IMR-90 (cell line): ENCODE measurements at regions not wholly inside any gene's neighbourhood (a gene's known extent, or its start where the extent isn't known, plus 50 kb on each side); places are given as distances from the start of the nearest gene placed in this dataset.

Experiments used
- ATAC-seq: fragments of 200-7000 bp; cut with Tn5 transposase; 2 replicates; pipeline ENCODE4 v1.9.1; 2020; ENCODE audit warnings: low read depth, mild to moderate bottlenecking, moderate library complexity
- BruUV-seq: library from RNA; stranded (reverse); fragments of 400-500 nt; replicated peaks from 2 replicates; lab custom pipeline; 2021; lab: Mats Ljungman, UMichigan
- CTCF ChIA-PET: fragments of 300-600 bp; formaldehyde crosslinking; extraction: SDS; loops from one replicate; lab custom pipeline; 2021; ENCODE audit warnings: antibody characterized with exemption; lab: Yijun Ruan, JAX
- POLR2A ChIA-PET: fragments of 300-600 bp; sonication (Branson Sonifier 250); formaldehyde crosslinking; loops from one replicate; lab custom pipeline; 2022; ENCODE audit warnings: antibody characterized with exemption; ENCODE audit not compliant: unreplicated experiment; lab: Charles Lee
- DNase-seq: peaks from one replicate; pipeline ENCODE4 v3.0.0; 2013
- H2AFZ ChIP-seq: replicated peaks from 2 replicates; pipeline ENCODE3; 2013; ENCODE audit warnings: low read length, mild to moderate bottlenecking; ENCODE audit not compliant: poor library complexity
- H2AK5ac ChIP-seq: 2 replicates; pipeline ENCODE4 v1.6.1; 2013; ENCODE audit warnings: low read depth, low read length, inconsistent platforms
- H2AK9ac ChIP-seq: replicated peaks from 2 replicates; pipeline ENCODE3; 2013; ENCODE audit warnings: mild to moderate bottlenecking, low read depth, low read length, moderate library complexity; ENCODE audit not compliant: poor library complexity
- H2BK120ac ChIP-seq: 2 replicates; pipeline ENCODE4 v1.6.1; 2013; ENCODE audit warnings: low read depth, low read length, inconsistent platforms
- H2BK15ac ChIP-seq: 3 replicates; pipeline ENCODE4 v1.6.1; 2013; ENCODE audit warnings: low read depth, low read length, inconsistent platforms
- H2BK20ac ChIP-seq: 2 replicates; pipeline ENCODE4 v1.6.1; 2013; ENCODE audit warnings: low read depth, mild to moderate bottlenecking, inconsistent platforms, low read length, moderate library complexity
- H2BK5ac ChIP-seq: 2 replicates; pipeline ENCODE4 v1.6.1; 2013; ENCODE audit warnings: mild to moderate bottlenecking, low read depth, low read length, inconsistent platforms; ENCODE audit not compliant: poor library complexity, severe bottlenecking
- H3K14ac ChIP-seq: replicated peaks from 2 replicates; pipeline ENCODE4 v1.6.1; 2013; ENCODE audit warnings: low read depth, low read length, inconsistent platforms
- H3K18ac ChIP-seq: 2 replicates; pipeline ENCODE4 v1.6.1; 2013; ENCODE audit warnings: low read depth, low read length, control low read depth
- H3K23ac ChIP-seq: 2 replicates; pipeline ENCODE4 v1.6.1; 2013; ENCODE audit warnings: low read depth, low read length, inconsistent platforms
- H3K27ac ChIP-seq: 2 replicates; pipeline ENCODE4 v1.5.1; 2013; ENCODE audit warnings: mild to moderate bottlenecking, control low read depth, low read length; ENCODE audit not compliant: insufficient read depth
- H3K27me3 ChIP-seq: 2 replicates; pipeline ENCODE4 v1.6.1; 2013; ENCODE audit warnings: low read length; ENCODE audit not compliant: control insufficient read depth, insufficient read depth
- H3K36me3 ChIP-seq: 2 replicates; pipeline ENCODE4 v1.6.1; 2013; ENCODE audit warnings: low read length, mixed read lengths; ENCODE audit not compliant: control insufficient read depth, insufficient read depth
- H3K4ac ChIP-seq: 2 replicates; pipeline ENCODE4 v1.6.1; 2013; ENCODE audit warnings: low read depth, low read length, inconsistent platforms
- H3K4me1 ChIP-seq: 2 replicates; pipeline ENCODE4 v1.6.1; 2013; ENCODE audit warnings: low read length, mixed read lengths; ENCODE audit not compliant: control insufficient read depth, insufficient read depth
- H3K4me2 ChIP-seq: 2 replicates; pipeline ENCODE4 v1.6.1; 2013; ENCODE audit warnings: low read depth, mild to moderate bottlenecking, control low read depth, low read length, moderate library complexity
- H3K4me3 ChIP-seq: 2 replicates; pipeline ENCODE4 v1.5.1; 2013; ENCODE audit warnings: low read depth, mild to moderate bottlenecking, control low read depth, low read length, moderate library complexity; ENCODE audit not compliant: insufficient read depth
- H3K56ac ChIP-seq: 2 replicates; pipeline ENCODE4 v1.6.1; 2013; ENCODE audit warnings: low read length, inconsistent platforms; ENCODE audit not compliant: insufficient read depth; ENCODE audit errors: extremely low read depth
- H3K79me1 ChIP-seq, 2 experiments: 2 replicates each; pipeline ENCODE4 v1.6.1; 2013; ENCODE audit warnings: low read length in 2 of 2, inconsistent platforms in 1 of 2, low read depth in 1 of 2
- H3K9ac ChIP-seq: 2 replicates; pipeline ENCODE4 v1.6.1; 2013; ENCODE audit warnings: low read depth, low read length, control low read depth
- H3K9me1 ChIP-seq: 2 replicates; pipeline ENCODE4 v1.6.1; 2013; ENCODE audit warnings: low read length, inconsistent platforms; ENCODE audit not compliant: insufficient read depth
- H3K9me3 ChIP-seq: 2 replicates; pipeline ENCODE4 v1.6.1; 2013; ENCODE audit warnings: low read length; ENCODE audit not compliant: control insufficient read depth, insufficient read depth
- H4K20me1 ChIP-seq: 2 replicates; pipeline ENCODE4 v1.6.1; 2013; ENCODE audit warnings: low read length, inconsistent platforms; ENCODE audit not compliant: insufficient read depth
- H4K5ac ChIP-seq: 2 replicates; pipeline ENCODE4 v1.6.1; 2013; ENCODE audit warnings: mild to moderate bottlenecking, low read depth, low read length, control low read depth
- H4K8ac ChIP-seq, 2 experiments: 2 replicates each; pipeline ENCODE4 v1.6.1; 2013; ENCODE audit warnings: low read depth in 2 of 2, low read length in 2 of 2, control low read depth in 1 of 2, inconsistent platforms in 1 of 2
- H4K91ac ChIP-seq: 2 replicates; pipeline ENCODE4 v1.6.1; 2013; ENCODE audit warnings: low read depth, low read length, inconsistent platforms; ENCODE audit not compliant: insufficient read depth
- BHLHE40 ChIP-seq: fragments of 150-350 bp; IDR thresholded peaks from 2 replicates; pipeline ENCODE4 v1.6.1; 2016; ENCODE audit warnings: mild to moderate bottlenecking, low read depth, low read length
- CHD1 ChIP-seq: IDR thresholded peaks from 2 replicates; pipeline ENCODE4 v1.6.1; 2012; ENCODE audit warnings: low read depth, low read length, improper control_type of control experiment
- MAFK ChIP-seq: IDR thresholded peaks from 2 replicates; pipeline ENCODE4 v1.6.1; 2012; ENCODE audit warnings: low read depth, low read length, improper control_type of control experiment
- WGBS, 2 experiments: methylation state at CpG; one replicate each; pipeline versions ENCODE4 v1.1.5 to v1.1.7; 2013; ENCODE audit warnings: missing lambda C conversion rate in 2 of 2; ENCODE audit not compliant: insufficient read length in 1 of 2; ENCODE audit errors: extremely low coverage in 2 of 2; 5-methylcytosine and 5-hydroxymethylcytosine counted together
- dilution Hi-C: fragments of 300-500 bp; cut with HindIII; formaldehyde crosslinking; loops from one replicate; pipeline ENCODE4 v1.14.3; 2018; ENCODE audit warnings: low sequenced_read_pairs; ENCODE audit not compliant: unreplicated experiment
- in situ Hi-C: fragments of 300-500 bp; cut with MboI; formaldehyde crosslinking; loops from 3 replicates; pipeline ENCODE4 v1.14.3; 2019; ENCODE audit warnings: low sequenced_read_pairs, inconsistent platforms, mixed read lengths
- intact Hi-C: fragments of 100-400 bp; cut with micrococcal nuclease; formaldehyde crosslinking; loops from 2 replicates; pipeline ENCODE4 v1.10.0; 2022
- TF ChIP-seq, protein P1 (sequence below): fragments of 150-350 bp; IDR thresholded peaks from 2 replicates; pipeline ENCODE4 v1.6.1; 2017; ENCODE audit warnings: mild to moderate bottlenecking, antibody characterized with exemption, low read length, low read depth

DNA sequence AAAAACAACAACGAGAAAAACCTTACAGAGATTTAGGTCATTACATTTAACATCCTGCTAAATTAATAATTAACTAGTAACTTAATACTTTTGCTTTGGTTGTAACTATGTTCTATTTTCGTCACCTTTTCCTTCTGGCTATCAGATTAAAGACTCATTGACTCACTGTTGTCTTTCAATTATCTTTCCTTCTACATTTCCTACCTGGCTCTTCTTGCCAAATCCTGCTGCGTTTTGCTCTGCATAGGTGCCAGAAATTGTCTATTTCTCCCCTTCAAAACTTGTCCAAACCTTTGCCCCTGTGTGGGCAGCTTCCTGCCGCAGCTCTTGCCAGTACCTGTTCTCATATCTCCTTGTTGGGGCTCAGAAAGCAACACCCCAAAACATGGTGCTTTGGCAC, 235.5 kb upstream of the ZNF608 start:
- Histone ChIP-seq H4K91ac (no peak overlapping the region), H3K4me3 (no peak overlapping the region), H3K4me1 (peaks cover 4% of the 10 kb centered on the region; the same call in 1 of the 2 replicates), H3K18ac (no peak overlapping the region), H2BK5ac (no peak overlapping the region), H3K36me3 (no peaks in the 10 kb centered on the region), H2AFZ (no peak overlapping the region), H2AK9ac (no peak overlapping the region), H2AK5ac (peak overlapping the region; percentile 17; the same call in 1 of the 2 replicates), H3K9me3 (peaks cover 5% of the 10 kb centered on the region; the same call in 1 of the 2 replicates), H2BK20ac (no peak overlapping the region), H3K27ac (no peak overlapping the region), H3K14ac (no peak overlapping the region), H3K4me2 (no peak overlapping the region), H3K9me1 (0 out of 2 replicates have a peak, but pooled peaks cover 4% of the 10 kb centered on the region), H3K4ac (no peak overlapping the region), H3K56ac (no peak overlapping the region), H3K79me1 (no peaks in the 10 kb centered on the region), H3K27me3 (no peaks in the 10 kb centered on the region), H4K8ac (no peak overlapping the region), H2BK15ac (no peak overlapping the region), H3K23ac (no peak overlapping the region), H2BK120ac (no peak overlapping the region), H4K20me1 (no peaks in the 10 kb centered on the region), H4K5ac (no peak overlapping the region), H3K9ac (no peak overlapping the region)
- ChIA-PET CTCF (no interaction called here), POLR2A (no interaction called here)
- dilution Hi-C loops (no loop called here), intact Hi-C loops (no loop called here), in situ Hi-C loops (no loop called here)
- DNase-seq, result no peak
- BruUV-seq, result no TSS peak
- WGBS, 2 experiments, result no CpG with 5 or more reads among the region's 4 CpGs
- no peak for TF ChIP-seq CHD1
- TF ChIP-seq, protein P1, sequence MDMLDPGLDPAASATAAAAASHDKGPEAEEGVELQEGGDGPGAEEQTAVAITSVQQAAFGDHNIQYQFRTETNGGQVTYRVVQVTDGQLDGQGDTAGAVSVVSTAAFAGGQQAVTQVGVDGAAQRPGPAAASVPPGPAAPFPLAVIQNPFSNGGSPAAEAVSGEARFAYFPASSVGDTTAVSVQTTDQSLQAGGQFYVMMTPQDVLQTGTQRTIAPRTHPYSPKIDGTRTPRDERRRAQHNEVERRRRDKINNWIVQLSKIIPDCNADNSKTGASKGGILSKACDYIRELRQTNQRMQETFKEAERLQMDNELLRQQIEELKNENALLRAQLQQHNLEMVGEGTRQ, result no peak
- no peak for TF ChIP-seq MAFK
- TF ChIP-seq BHLHE40, result no peak
- no peak for ATAC-seq
